Right lobe of liver (tissue), 6 donors: ENCODE measurements at regions not wholly inside any gene's neighbourhood (a gene's known extent, or its start where the extent isn't known, plus 50 kb on each side); places are given as distances from the start of the nearest gene placed in this dataset.
A peak's percentile ranks its signal among the peaks of the same experiment; 100 is the strongest.

ENCODE experiments used
- ATAC-seq, 4 donors: fragments of 200-7000 bp; cut with Tn5 transposase; one replicate each; pipeline ENCODE4 v1.9.1; 2020; ENCODE audit warnings: mild to moderate bottlenecking in 4 of 4, moderate library complexity in 4 of 4
- DNase-seq, 3 donors: peaks; one replicate each; pipeline ENCODE4 v3.0.0-alpha.2; 2020
- H3K27ac ChIP-seq, 3 donors: fragments of 200-600 bp; one replicate each; pipeline ENCODE4 v1.8.0; 2022
- H3K27me3 ChIP-seq, 2 donors: fragments of 200-600 bp; one replicate each; pipeline ENCODE4 v1.8.0; 2022
- H3K36me3 ChIP-seq, 4 donors: fragments of 200-600 bp; sonication (generic) in 1 of 4; one replicate each; pipeline versions ENCODE4 v1.5.1 to v1.8.0; 2017 to 2022; ENCODE audit warnings: control low read depth in 1 of 4
- H3K4me1 ChIP-seq, 4 donors: fragments of 200-600 bp; sonication (generic) in 1 of 4; one replicate each; pipeline versions ENCODE4 v1.5.1 to v1.8.0; 2017 to 2022; ENCODE audit warnings: control low read depth in 1 of 4
- H3K4me3 ChIP-seq, 3 donors: fragments of 200-600 bp; one replicate each; pipeline ENCODE4 v1.8.0; 2022
- H3K9me3 ChIP-seq, 4 donors: fragments of 200-600 bp; sonication (generic) in 1 of 4; one replicate each; pipeline versions ENCODE4 v1.5.1 to v1.8.0; 2017 to 2022; ENCODE audit warnings: control low read depth in 1 of 4
- POLR2A ChIP-seq: fragments of 450-650 bp; IDR thresholded peaks from one replicate; pipeline ENCODE4 v1.6.1; 2017; ENCODE audit warnings: antibody characterized with exemption, mild to moderate bottlenecking
- WGBS: methylation state at CpG from one replicate; pipeline ENCODE4 v1.1.6; 2018; ENCODE audit warnings: low coverage, low lambda C conversion rate; ENCODE audit not compliant: insufficient coverage; ENCODE audit errors: missing lambda C conversion rate; 5-methylcytosine and 5-hydroxymethylcytosine counted together
- intact Hi-C, 2 donors: fragments of 100-400 bp; cut with DNase I; formaldehyde crosslinking; loops; one replicate each; pipeline versions ENCODE4 v1.11.2 to v1.14.1; 2022
- TF ChIP-seq, protein P1 (sequence below), 4 donors: fragments of 200-600 bp in 3 of 4; fragments of 450-650 bp in 1 of 4; IDR thresholded peaks; one replicate each; pipeline versions ENCODE4 v1.5.1 to v1.8.0; 2016 to 2022; ENCODE audit warnings: antibody characterized with exemption in 4 of 4, mild to moderate bottlenecking in 2 of 4
- donor health status: DM: no; HTN: yes; CAD: no.
- donor health status: DM: no; HTN: no; CAD: no.
- donor health status: DM: no; HTN: no; CAD: no.
- donor health status: DM: no; HTN: yes; CAD: no.
- donor health status: DM: no; HTN: yes; CAD: no.

- ATAC-seq (no peak), DNase-seq (no peak)
- Histone ChIP-seq H3K9me3 (no peaks in the 10 kb centered on the region), H3K4me1 (no peaks in the 10 kb centered on the region), H3K27ac (no peak overlapping the region), H3K4me3 (no peak overlapping the region), H3K27me3 (no peaks in the 10 kb centered on the region), H3K36me3 (no peaks in the 10 kb centered on the region)
- 53% methylated on average over 2 of the region's 2 CpGs for WGBS
- TF ChIP-seq, protein P1, sequence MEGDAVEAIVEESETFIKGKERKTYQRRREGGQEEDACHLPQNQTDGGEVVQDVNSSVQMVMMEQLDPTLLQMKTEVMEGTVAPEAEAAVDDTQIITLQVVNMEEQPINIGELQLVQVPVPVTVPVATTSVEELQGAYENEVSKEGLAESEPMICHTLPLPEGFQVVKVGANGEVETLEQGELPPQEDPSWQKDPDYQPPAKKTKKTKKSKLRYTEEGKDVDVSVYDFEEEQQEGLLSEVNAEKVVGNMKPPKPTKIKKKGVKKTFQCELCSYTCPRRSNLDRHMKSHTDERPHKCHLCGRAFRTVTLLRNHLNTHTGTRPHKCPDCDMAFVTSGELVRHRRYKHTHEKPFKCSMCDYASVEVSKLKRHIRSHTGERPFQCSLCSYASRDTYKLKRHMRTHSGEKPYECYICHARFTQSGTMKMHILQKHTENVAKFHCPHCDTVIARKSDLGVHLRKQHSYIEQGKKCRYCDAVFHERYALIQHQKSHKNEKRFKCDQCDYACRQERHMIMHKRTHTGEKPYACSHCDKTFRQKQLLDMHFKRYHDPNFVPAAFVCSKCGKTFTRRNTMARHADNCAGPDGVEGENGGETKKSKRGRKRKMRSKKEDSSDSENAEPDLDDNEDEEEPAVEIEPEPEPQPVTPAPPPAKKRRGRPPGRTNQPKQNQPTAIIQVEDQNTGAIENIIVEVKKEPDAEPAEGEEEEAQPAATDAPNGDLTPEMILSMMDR (IDR thresholded peaks at IDR 0.05), result no peak
- no peak for TF ChIP-seq POLR2A
- intact Hi-C loops, result no loop called here
Observed at GRCh38 chr3:166060789-166061479, 223.7 kb upstream of the BCHE start.

DNA sequence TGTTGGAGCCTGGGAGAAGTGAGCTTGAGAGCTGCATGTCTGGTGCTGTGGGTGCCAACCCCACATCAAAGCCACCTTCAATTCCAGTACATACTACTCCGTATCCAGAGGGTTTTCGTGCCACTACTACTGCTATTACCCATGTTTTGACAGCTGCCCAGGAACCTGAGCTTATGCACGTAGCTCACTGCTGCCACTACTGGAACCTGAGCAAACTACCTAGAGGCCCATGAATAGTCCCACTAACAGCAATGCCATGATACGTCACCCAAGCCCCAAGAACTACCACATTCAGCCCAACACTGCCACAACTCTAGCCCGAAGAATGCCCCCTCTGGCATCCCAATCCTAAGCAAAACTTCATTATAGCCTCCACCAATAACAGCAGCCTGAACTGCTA, 215.2 kb upstream of the BCHE start:
- ATAC-seq, result no peak

GRCh38 chr3:166029507-166029906, 192.3 kb upstream of the BCHE start:
- H3K27ac ChIP-seq, result no peak overlapping the region
- H3K4me3 ChIP-seq, result no peak overlapping the region
- 13% methylated on average over 2 of the region's 3 CpGs for WGBS
- TF ChIP-seq, protein P1 (IDR thresholded peaks at IDR 0.05), result no peak
- no peak for TF ChIP-seq POLR2A
- no peaks in the 10 kb centered on the region for H3K36me3 ChIP-seq
- DNase-seq (no peak), ATAC-seq (peak in 2 of 4 donors; percentile 26 to 28)
- no peaks in the 10 kb centered on the region for H3K4me1 ChIP-seq
- no peaks in the 10 kb centered on the region for H3K9me3 ChIP-seq
- no peaks in the 10 kb centered on the region for H3K27me3 ChIP-seq
- intact Hi-C loops, result no loop called here

More for the DNA sequence above, 215.2 kb upstream of the BCHE start:
- Histone ChIP-seq H3K27me3 (no peaks in the 10 kb centered on the region), H3K4me3 (no peak overlapping the region), H3K27ac (no peak overlapping the region), H3K4me1 (no peaks in the 10 kb centered on the region), H3K9me3 (no peaks in the 10 kb centered on the region), H3K36me3 (no peaks in the 10 kb centered on the region)
- TF ChIP-seq, protein P1 (IDR thresholded peaks at IDR 0.05), result no peak
- no peak for TF ChIP-seq POLR2A
- no peak for DNase-seq
- intact Hi-C loops, result no loop called here
- WGBS, result 61% methylated on average over 3 of the region's 5 CpGs

- no peaks in the 10 kb centered on the region for H3K27me3 ChIP-seq
- no peaks in the 10 kb centered on the region for H3K36me3 ChIP-seq
- DNase-seq (no peak), ATAC-seq (peak in 2 of 4 donors; percentile 38 to 48)
- no peaks in the 10 kb centered on the region for H3K4me1 ChIP-seq
- H3K4me3 ChIP-seq, result no peak overlapping the region
- 10% methylated on average over 1 of the region's 1 CpG for WGBS
- intact Hi-C loops, result no loop called here
- no peak for TF ChIP-seq POLR2A
- TF ChIP-seq, protein P1 (IDR thresholded peaks at IDR 0.05), result peak; percentile 31 to 57 (median 48)
- H3K27ac ChIP-seq, result no peak overlapping the region
- no peaks in the 10 kb centered on the region for H3K9me3 ChIP-seq
Observed at GRCh38 chr3:166013073-166013679, 176.0 kb upstream of the BCHE start.
